ENCODE measurements at regions not wholly inside any gene's neighbourhood (a gene's known extent, or its start where the extent isn't known, plus 50 kb on each side); places are given as distances from the start of the nearest gene placed in this dataset.

GRCh38 chr21:43322805-43323204 is 104.1 kb downstream of the SIK1 start:
- H3K79me2 ChIP-seq (ENCODE audit: insufficient read depth, low read length), result no peaks in the 10 kb centered on the region
- H3K4me1 ChIP-seq (ENCODE audit: insufficient read depth, low read length, severe bottlenecking), result peaks cover 6% of the 10 kb centered on the region
- no peaks in the 10 kb centered on the region for H3K9me3 ChIP-seq (ENCODE audit: low read length)
- H3K27me3 ChIP-seq (ENCODE audit: insufficient read depth, low read length), result peaks cover 23% of the 10 kb centered on the region
- H2AFZ ChIP-seq (ENCODE audit: low read length), result no peak overlapping the region
- H3K4me3 ChIP-seq (ENCODE audit: low read depth, low read length, poor library complexity, severe bottlenecking), result no peak overlapping the region
- H3F3A ChIP-seq (ENCODE audit: insufficient read depth, low read length), result no peaks in the 10 kb centered on the region
- H3K4me2 ChIP-seq (ENCODE audit: low read length), result no peak overlapping the region
- H3K36me3 ChIP-seq (ENCODE audit: insufficient read depth, low read length), result no peaks in the 10 kb centered on the region; the same call in 1 of the 2 replicates
- H3K9ac ChIP-seq (ENCODE audit: low read length), result no peak overlapping the region
- no peaks in the 10 kb centered on the region for H3K9me2 ChIP-seq (ENCODE audit: low read depth, low read length)
- H4K20me1 ChIP-seq (ENCODE audit: insufficient read depth, low read length), result no peaks in the 10 kb centered on the region
- no peak overlapping the region for H3K27ac ChIP-seq (ENCODE audit: low read depth, low read length, poor library complexity, severe bottlenecking)
- TF ChIP-seq, protein P1, sequence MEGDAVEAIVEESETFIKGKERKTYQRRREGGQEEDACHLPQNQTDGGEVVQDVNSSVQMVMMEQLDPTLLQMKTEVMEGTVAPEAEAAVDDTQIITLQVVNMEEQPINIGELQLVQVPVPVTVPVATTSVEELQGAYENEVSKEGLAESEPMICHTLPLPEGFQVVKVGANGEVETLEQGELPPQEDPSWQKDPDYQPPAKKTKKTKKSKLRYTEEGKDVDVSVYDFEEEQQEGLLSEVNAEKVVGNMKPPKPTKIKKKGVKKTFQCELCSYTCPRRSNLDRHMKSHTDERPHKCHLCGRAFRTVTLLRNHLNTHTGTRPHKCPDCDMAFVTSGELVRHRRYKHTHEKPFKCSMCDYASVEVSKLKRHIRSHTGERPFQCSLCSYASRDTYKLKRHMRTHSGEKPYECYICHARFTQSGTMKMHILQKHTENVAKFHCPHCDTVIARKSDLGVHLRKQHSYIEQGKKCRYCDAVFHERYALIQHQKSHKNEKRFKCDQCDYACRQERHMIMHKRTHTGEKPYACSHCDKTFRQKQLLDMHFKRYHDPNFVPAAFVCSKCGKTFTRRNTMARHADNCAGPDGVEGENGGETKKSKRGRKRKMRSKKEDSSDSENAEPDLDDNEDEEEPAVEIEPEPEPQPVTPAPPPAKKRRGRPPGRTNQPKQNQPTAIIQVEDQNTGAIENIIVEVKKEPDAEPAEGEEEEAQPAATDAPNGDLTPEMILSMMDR (IDR thresholded peaks at IDR 0.05; ENCODE audit: low read length), result no peak
- no peak for TF ChIP-seq EZH2 (IDR thresholded peaks at IDR 0.05; ENCODE audit: borderline replicate concordance, low read length)

- Histone ChIP-seq H3K36me3 (ENCODE audit: insufficient read depth, low read length) (no peaks in the 10 kb centered on the region; the same call in 1 of the 2 replicates), H4K20me1 (ENCODE audit: insufficient read depth, low read length) (no peaks in the 10 kb centered on the region), H3K9me3 (ENCODE audit: low read length) (no peaks in the 10 kb centered on the region), H3K4me2 (ENCODE audit: low read length) (no peak overlapping the region), H3K27ac (ENCODE audit: low read depth, low read length, poor library complexity, severe bottlenecking) (no peak overlapping the region), H3K9me2 (ENCODE audit: low read depth, low read length) (no peaks in the 10 kb centered on the region), H2AFZ (ENCODE audit: low read length) (no peak overlapping the region), H3K79me2 (ENCODE audit: insufficient read depth, low read length) (no peaks in the 10 kb centered on the region), H3K9ac (ENCODE audit: low read length) (no peak overlapping the region), H3K4me3 (ENCODE audit: low read depth, low read length, poor library complexity, severe bottlenecking) (no peak overlapping the region), H3K27me3 (ENCODE audit: insufficient read depth, low read length) (peaks cover 26% of the 10 kb centered on the region), H3F3A (ENCODE audit: insufficient read depth, low read length) (no peaks in the 10 kb centered on the region), H3K4me1 (ENCODE audit: insufficient read depth, low read length, severe bottlenecking) (peaks cover 6% of the 10 kb centered on the region)
- TF ChIP-seq, protein P1 (IDR thresholded peaks at IDR 0.05; ENCODE audit: low read length), result no peak
- TF ChIP-seq EZH2 (IDR thresholded peaks at IDR 0.05; ENCODE audit: borderline replicate concordance, low read length), result no peak
These were observed 104.6 kb downstream of the SIK1 start for GRCh38 chr21:43322311-43322710.

- H3K36me3 ChIP-seq (ENCODE audit: insufficient read depth, low read length), result no peaks in the 10 kb centered on the region; the same call in 1 of the 2 replicates
These were observed 105.3 kb downstream of the SIK1 start for GRCh38 chr21:43321611-43322010.

More at GRCh38 chr21:43321611-43322010, 105.3 kb downstream of the SIK1 start:
- H3K9me3 ChIP-seq (ENCODE audit: low read length), result no peaks in the 10 kb centered on the region
- TF ChIP-seq, protein P1 (IDR thresholded peaks at IDR 0.05; ENCODE audit: low read length), result no peak
- no peak for TF ChIP-seq EZH2 (IDR thresholded peaks at IDR 0.05; ENCODE audit: borderline replicate concordance, low read length)
- no peaks in the 10 kb centered on the region for H3K79me2 ChIP-seq (ENCODE audit: insufficient read depth, low read length)
- H3K4me3 ChIP-seq (ENCODE audit: low read depth, low read length, poor library complexity, severe bottlenecking), result no peak overlapping the region
- no peak overlapping the region for H3K4me2 ChIP-seq (ENCODE audit: low read length)
- H3K4me1 ChIP-seq (ENCODE audit: insufficient read depth, low read length, severe bottlenecking), result peaks cover 6% of the 10 kb centered on the region
- H3K27me3 ChIP-seq (ENCODE audit: insufficient read depth, low read length), result peaks cover 27% of the 10 kb centered on the region
- no peak overlapping the region for H2AFZ ChIP-seq (ENCODE audit: low read length)
- H3F3A ChIP-seq (ENCODE audit: insufficient read depth, low read length), result no peaks in the 10 kb centered on the region
- H3K9ac ChIP-seq (ENCODE audit: low read length), result no peak overlapping the region
- no peak overlapping the region for H3K27ac ChIP-seq (ENCODE audit: low read depth, low read length, poor library complexity, severe bottlenecking)
- no peaks in the 10 kb centered on the region for H4K20me1 ChIP-seq (ENCODE audit: insufficient read depth, low read length)
- no peaks in the 10 kb centered on the region for H3K9me2 ChIP-seq (ENCODE audit: low read depth, low read length)
